ENCODE measurements at regions not wholly inside any gene's neighbourhood (a gene's known extent, or its start where the extent isn't known, plus 50 kb on each side); places are given as distances from the start of the nearest gene placed in this dataset.
"Not testable (repeated sequence)": the region's sequence is repeated elsewhere in the genome, so short reads cannot be mapped to it uniquely, and the experiment has no call there.

DNA sequence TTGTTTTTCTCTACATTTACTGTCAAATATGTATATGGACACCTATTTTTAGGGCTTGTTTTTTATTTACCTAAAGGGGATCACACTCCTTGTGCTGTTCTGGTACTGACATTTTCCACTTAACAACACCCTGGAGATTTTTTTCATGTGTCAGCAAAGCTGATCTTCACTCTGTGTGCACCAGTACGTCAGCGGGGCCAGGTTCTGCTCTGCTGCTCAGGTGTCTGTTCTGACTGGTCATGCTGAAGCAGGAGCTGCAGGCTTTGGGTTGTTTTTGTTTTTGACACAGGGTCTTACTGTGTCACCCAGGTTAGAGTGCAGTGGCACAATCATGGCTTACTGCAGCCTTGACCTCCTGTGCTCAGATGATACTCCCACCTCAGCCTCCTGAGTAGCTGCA is 81.9 kb upstream of the CCND2 start:
- DNase-seq (ENCODE audit: low spot score) = no peak

DNA sequence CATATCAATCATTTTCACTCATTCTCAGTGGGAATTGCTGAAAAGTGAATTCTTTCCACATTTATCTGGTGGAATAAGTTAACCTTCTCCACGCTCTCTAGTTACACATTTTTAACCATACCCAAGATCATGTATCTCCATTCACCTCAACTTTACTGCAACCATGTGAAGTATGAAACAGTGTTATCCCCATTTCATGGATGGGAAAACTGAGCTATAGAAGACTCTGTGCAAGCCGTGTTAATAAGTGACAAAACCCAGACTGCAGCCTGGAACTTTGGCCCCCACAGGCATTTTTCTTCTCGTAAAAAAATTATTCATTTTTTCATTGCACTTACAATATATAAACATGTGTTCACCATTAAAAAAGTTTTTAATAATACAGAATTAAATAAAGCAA is 82.4 kb upstream of the CCND2 start:
- DNase-seq (ENCODE audit: low spot score) = no peak

DNA sequence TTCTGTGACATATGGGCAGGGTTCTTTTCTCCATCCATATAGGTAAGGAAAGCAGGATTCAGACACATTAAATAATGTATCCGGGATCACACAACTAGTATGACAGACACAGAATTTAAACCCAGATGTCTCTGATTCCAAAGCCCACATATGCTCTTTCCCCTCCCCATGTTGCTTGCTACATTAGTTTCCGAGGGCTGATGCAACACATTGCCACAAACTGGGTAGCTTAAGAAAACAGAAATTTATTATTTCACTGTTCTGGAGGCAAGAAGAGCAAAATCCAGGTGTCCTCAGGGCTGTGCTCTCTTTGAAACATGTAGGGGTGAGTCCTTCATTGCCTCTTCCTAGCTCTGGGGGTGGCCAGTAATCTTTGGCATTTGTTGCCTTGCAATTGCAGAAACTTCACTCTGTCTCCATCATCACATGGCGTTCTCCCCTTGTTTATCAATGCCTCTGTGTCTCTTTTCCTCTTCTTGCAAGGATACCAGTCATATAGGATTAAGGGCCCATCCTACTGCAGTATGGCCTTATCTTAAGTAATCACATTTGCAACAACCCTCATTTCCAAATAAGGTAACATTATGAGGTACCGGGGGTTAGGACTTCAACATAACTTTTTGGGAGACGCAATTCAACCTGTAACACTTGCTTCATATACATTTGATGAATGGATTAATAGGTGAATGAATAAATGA is 83.0 kb upstream of the CCND2 start:
- no peak for DNase-seq (ENCODE audit: low spot score)

DNA sequence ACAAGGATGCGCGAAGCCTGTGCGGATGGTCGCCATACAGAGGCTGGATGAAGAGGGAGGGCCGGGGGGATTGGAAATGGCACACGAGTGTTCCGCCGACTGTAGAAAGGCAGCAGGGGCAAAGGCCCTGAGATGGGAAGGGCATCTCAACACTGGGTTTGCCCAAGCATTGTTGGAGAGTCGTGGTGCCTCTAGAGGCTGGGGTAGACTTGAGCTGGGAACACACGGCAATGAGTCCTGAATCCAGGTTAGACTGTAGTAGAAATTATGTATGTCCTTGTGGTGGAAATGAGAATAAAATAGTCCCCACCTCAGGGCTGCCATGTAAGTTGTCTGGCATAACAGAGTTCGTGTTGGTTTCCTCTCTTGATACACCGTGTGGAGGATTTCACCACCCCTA is 83.8 kb upstream of the CCND2 start:
- DNase-seq (ENCODE audit: low spot score) = no peak

DNA sequence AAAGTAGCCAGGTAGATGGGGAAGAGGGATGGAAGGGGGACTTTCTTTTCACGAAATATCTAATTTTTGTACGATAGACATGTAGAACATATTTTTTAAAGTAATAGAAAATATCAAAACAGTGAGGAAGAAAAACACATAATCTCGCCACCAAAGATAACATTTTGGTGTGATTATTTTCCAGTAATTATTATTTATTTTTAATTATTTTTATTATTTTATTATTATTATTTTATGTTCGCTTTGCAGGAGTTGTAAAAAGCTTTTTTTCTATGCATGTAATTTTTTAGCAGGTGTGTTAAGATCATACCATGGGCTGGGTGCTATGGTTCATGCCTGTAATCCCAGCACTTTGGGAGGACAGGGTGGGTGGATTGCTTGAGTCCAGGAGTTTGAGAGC is 85.6 kb upstream of the CCND2 start:
- no peak for DNase-seq (ENCODE audit: low spot score)

DNA sequence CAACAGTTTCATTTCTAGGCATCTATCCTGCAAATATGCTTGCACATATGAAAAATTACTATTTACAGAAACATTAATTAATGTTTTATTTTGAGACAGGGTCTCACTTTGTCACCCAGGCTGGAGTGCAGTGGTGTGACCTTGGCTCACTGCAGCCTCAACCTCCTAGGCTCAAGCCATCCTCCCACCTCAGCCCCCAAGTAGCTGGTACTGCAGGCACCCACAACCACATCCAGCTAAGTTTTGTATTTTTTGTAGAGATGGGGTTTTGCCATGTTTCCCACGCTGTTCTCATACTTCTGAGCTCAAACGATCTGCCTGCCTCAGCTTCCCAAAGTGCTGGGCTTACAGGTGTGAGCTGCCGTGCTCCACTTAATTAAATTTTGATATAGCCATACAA is 86.2 kb upstream of the CCND2 start:
- not testable (repeated sequence) for DNase-seq (ENCODE audit: low spot score)

DNA sequence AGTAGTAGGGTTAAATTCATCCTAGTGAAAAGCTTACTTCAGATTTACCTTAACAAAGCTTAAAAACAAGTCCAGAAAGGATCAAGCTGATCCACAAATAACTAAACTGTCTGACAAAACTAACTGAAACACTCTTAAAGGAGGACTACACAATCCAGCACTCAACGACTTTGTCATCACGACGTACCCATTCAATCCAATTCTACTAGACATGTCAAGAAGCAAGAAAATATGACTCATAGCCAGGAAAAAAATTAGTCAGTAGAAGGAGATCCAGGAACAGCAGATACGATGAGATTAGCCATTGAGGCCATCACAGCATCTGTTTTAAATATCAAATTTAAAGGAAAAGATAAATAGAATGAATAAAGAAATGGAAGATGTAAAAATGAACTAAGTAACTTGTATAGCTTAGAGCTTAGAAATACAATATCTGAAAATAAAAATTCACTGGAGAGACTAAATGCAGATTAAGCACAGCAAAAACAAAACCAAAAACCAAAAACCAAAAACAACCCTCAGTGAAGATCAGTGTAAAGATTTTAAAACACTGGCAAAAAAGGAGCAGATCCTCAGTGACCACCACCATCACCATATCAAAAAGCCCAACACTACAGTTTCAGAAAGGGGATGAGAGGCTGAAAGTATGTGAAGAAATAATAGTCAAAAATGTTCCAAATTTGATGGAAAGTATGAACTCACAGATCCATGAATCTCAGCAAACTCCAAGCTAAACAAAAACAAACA is 95.0 kb upstream of the CCND2 start:
- DNase-seq (ENCODE audit: low spot score) = no peak

DNA sequence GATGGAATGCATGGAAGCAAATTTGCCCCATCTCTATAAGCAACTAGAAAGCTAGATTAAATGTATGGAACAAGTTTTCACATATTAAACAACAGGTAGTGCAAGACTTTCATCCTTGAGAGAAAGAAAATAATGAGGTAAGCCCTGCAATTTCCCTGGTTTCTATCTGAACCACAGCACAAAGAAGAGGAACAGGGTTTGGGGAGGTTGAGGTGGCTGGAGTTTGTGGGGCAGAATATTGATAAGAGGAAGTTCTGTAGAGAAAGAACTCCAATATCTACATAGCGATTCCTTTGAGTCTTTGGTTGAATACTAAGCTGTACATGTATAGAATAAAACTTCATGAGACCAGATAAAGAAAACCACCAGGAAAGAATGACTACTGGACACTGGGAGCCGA is 96.3 kb upstream of the CCND2 start:
- no peak for DNase-seq (ENCODE audit: low spot score)

DNA sequence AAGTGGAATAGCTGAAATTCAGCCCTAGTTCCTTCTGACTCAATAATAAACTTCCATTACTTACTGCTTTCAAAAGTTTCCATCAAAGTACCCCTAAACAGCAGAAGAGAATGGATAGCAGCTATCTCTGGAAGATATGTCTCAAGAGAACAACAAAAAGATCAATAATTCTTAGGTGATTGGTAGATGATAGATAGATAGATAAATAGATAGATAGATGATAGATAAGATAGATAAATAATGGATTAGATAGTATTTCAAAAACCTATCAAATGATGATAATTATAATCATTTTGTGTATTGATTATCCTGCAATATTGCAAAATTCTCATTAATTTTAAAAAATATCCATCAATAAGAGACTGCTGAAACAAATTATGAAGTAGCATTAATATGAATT is 97.4 kb upstream of the CCND2 start:
- DNase-seq (ENCODE audit: low spot score) = no peak

DNA sequence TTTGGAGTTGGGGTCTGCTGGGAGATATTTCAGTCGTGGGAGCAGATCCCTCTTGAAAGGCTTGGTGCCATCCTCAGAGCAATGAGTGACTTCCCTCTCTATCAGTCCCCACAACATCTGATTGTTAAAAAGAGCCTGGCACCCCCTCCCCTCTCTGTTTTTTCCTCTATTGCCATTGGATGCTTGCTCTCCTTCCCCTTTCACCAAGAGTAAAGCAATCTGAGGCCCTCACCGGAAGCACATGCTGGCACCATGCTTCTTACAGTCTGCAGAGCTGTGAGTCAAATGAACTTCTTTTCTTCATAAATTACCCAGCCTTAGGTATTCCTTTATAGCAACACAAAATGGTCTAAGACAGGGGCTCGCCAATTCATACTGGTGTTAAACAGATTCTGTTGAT is 99.1 kb upstream of the CCND2 start:
- no peak for DNase-seq (ENCODE audit: low spot score)

DNA sequence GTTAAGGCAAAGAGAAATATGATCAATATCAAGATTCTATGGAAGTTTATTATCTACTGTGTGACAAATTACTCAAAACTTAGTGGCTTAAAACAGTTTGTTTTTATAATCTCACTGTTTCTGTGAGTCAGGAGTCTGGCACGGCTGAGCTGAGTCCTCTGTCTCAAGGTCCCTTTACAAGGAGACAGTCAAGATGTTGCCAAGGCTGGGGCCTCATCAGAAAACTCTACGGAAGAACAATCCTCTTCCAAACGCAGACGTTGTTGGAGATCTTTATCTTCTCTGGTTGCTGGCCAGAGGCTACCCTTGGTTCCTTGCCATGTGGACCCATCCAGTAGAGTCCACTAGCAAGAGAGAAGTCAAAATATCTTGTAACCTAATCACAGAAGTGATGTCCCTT is 100.6 kb upstream of the CCND2 start:
- no peak for DNase-seq (ENCODE audit: low spot score)

DNA sequence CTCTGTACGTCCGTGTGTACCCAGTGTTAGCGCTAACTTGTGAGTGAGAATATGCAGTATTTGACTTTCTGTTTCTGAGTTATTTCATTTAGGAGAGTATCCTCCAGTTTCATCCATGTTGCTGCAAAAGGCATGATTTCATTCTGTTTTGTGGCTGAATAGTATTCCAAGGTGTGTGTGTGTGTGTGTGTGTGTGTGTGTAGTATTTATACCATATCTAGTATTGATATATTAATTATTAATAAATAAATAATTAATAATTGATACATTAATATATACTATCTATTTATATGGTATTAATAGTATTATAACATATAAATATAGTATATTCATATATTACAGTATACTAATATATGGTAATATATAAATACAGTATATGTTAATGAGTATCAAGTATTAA is 101.8 kb upstream of the CCND2 start:
- DNase-seq (ENCODE audit: low spot score) = no peak

DNA sequence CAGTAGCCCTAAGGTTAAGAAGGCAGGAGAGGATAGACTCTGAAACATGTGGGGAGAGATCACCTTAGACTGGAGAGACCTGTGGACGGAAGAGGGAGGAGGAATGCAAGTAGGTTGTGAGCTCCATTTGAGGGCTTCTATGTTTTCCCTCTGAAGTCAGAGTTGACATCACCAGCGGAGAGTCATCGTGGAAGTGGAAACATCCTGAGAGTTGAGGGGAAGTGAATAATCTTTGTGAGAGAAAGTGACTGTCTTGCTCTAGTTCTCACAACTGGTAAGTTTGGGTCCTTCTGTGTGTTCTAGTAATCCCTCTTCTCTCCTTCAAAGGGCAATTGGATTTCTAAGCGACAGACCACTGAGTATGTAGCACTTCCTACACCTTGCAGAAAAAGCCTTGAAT is 103.6 kb upstream of the CCND2 start:
- DNase-seq (ENCODE audit: low spot score) = no peak

DNA sequence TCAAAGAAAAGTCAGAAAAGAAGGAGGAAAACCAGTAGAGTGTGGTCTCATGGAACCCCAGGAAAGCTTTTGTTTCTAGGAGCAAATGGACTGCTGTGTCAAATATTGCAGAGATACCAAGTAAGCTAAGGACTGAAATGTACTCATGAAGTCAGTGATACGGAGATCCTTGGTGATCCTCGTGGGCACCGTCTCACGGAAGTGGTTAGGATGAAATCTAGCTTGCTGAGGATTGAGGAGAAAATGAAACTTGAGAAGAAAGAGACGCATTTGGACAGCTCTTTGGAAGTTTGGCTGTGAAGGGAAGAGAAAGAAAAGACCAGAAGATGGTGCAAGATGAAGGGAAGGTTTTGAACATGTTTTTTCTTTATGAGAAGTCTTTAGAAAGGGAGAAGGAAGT is 104.0 kb upstream of the CCND2 start:
- DNase-seq (ENCODE audit: low spot score) = no peak

DNA sequence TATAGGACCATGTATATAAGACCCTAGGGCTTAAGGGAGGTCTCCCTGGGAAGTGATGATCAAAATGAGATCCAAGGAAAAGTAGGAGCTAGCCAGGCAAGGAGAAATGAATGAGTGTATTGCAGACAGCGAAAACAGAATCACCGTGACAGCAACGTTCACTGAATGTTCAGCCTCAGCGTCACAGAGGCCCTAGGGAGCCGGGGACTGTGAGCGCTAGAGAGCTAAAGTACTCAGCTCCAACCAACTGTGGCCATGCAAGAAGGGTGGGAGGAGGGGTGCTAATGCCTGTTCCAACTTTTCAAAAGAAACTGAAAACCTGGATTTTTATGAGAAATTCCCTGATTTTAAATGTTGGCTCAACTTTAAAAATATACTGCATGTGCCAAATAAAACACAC is 105.5 kb upstream of the CCND2 start:
- DNase-seq (ENCODE audit: low spot score) = no peak

DNA sequence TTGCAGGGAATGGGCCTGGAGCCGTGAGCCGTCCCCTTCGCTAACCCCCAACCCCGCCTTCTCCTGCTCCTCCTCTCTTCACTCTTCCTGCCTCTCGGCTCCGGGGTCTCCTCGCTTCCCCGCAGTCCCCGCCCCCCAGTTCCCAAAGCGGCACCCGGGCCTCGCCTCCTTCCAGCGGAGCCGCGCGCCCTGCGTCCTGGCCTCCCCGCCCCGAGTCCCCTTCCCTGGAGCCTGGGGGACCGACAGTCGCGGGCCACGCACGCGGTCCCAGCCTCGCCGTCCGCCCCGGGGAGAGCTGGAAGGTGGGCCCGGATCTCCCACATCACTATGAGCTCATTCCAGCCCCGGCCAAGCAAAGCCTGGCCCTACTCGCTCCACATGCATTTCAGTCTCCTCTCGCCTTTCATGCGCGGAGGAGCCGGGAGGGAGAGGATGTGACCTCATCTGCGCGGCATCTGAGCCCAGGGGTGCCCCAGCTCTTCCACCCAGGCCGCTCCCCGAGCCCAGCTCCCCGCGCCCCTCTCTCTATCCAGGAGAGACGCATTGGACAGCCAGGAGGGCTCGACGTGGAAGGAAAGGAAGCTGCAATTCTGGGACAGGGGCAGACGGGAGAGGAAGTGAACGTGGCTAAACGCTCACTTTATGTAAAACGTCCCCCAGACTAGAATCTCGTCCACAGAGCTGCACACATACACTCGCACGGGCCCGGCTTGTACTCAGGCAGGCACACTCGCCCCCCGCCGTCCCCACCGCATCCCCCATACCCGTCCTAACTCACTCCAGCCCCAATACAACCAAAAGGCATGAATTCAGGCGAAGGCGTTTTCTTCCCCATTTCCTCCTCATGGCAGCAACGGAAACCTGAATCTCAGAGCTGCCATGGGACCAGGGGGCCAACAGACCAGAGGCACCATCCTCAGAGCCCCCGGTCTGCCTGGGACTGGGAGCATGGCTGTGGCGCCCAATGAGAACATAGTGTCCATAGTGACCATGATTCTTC is 108.7 kb upstream of the CCND2 start:
- no peak for DNase-seq (ENCODE audit: low spot score)

DNA sequence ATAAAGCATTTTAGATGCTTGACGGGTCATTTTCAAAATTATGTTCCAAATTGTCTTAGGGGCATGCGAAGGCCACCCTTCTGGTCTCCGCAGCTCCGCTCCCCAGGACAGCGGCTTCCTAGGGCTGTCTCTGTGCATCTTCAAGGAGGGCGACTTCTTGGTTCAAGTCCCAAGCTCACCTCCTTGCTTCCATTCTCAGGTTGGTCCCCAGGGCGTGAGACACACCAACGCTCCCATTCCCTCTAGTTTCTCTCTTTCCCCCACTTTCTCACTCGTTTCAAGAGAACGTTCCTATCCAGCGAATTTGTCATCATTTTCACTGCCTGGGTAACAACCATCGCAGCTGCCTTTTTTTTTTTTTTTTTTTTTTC is 109.4 kb upstream of the CCND2 start:
- DNase-seq (ENCODE audit: low spot score) = no peak

DNA sequence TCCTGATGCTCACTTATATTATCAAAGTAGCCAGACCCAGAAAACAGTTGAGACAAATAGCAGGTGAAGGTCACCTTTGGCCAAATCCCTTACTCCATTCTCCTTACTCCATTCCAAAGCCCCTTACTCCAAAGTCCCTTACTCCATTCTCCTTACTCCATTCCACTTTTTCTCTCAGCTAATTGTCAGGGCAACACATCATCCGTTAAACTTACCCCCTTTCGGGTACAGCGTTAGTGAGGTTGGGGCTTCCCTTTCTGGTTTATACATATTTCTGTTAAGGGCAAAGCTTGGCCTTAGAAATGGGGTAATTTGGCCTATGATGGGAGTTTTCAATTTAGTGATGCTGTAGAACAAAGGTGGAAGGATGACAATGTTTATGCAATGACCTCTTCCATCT is 111.8 kb upstream of the CCND2 start:
- DNase-seq (ENCODE audit: low spot score) = no peak

DNA sequence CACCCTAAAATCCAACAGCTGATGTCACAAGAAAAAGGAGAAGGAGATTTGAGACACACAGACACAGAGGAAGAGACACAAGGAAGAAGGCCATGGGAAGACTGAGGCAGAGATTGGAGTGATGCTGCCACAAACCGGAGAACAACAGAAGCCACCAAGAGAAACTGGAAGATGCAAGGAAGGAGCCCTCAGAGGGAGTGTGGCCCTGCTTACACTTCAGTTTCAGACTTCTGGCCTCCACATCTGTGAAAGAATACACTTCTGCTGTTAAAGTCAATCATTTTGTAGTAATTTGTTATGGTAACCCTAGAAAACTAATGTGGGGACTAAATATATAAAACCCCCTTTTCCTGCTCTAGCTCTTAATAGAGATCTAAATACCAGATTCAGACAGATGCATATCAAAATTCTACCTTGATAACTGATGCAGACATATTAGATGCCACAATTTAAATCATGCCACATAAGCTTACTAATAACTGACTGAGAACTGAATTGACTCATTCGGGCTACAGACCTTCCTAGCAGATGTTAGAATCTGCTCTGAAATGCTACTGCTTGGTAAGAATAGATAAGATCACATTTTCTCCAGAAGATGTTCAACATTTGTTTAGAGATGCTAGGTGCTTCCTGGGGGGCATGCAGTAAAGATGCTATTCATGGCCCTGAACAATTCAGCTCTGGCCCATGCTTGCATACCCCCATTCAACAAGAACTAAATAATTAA is 113.1 kb upstream of the CCND2 start:
- no peak for DNase-seq (ENCODE audit: low spot score)

DNA sequence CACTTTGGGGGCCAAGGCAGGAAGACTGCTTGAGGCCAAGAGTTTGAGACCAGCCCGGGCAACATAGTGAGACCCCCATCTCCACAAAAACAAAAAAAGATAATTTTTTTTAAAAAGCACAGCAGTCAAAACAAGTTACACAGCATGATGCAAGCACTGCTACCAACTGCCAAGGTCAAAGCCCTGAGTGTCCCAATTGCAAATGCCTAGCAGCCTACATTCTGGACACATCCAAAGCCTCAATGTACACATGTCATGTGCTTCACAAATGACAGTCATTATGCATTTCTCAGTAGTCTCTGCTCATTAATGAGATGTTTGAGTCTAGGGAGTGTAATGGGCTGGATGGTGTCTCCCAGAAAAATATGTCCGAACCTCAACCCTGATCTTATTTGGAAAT is 113.7 kb upstream of the CCND2 start:
- no peak for DNase-seq (ENCODE audit: low spot score)

DNA sequence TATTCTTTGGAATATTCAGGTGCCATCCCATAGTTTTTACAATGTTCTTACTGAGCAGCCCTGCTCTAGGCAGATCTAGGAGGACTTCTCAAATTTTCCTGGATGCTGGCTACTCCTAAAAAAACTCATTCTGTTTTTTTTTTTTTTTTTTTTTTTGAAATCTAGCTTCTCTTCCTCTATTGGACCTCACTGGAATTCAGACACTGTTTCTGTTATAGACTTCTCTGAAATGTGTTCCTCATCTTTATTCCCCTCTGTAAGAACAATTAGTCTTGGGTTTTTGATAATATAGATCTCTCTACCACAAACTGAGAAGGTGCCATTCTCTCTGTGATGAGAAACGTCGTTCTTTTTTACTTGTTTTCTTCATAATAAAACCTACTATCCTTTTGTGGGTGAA is 115.3 kb upstream of the CCND2 start:
- no peak for DNase-seq (ENCODE audit: low spot score)

DNA sequence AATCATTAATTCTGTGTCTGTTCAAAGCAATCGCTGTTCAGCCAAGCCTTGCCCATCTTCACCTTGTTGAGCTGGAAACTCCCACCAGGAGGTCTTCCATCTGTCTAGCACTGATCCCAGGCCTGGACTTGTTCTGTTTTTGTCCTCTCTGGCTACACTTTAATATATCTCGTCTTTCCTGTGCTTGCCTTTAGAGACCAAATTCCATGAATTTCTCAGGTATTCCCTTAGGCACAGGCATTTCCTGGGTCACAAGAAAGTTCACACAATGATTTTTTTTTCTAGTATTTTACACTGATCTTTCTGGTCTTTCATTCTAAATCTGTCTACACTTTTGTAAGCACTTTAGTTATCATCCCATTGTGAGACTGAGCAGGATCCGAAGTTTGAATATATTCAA is 116.4 kb upstream of the CCND2 start:
- DNase-seq (ENCODE audit: low spot score) = no peak
